Panc1 (cell line): ENCODE measurements at regions not wholly inside any gene's neighbourhood (a gene's known extent, or its start where the extent isn't known, plus 50 kb on each side); places are given as distances from the start of the nearest gene placed in this dataset.

Experiments used
- ATAC-seq: fragments of 200-7000 bp; cut with Tn5 transposase; 2 replicates; pipeline ENCODE4 v1.9.1; 2020; ENCODE audit warnings: mild to moderate bottlenecking, moderate library complexity
- BruUV-seq: library from RNA; stranded (reverse); fragments of 400-500 nt; replicated peaks from 2 replicates; lab custom pipeline; 2021; lab: Mats Ljungman, UMichigan
- CTCF ChIA-PET: fragments of 300-600 bp; sonication (Branson Sonifier 250); formaldehyde crosslinking; loops from one replicate; lab custom pipeline; 2022; ENCODE audit warnings: antibody characterized with exemption; lab: Charles Lee
- POLR2A ChIA-PET: fragments of 300-600 bp; sonication (Branson Sonifier 250); formaldehyde crosslinking; loops from one replicate; lab custom pipeline; 2022; ENCODE audit warnings: antibody characterized with exemption; lab: Charles Lee
- DNase-seq: peaks from one replicate; pipeline ENCODE4 v3.0.0-alpha.2; 2010; ENCODE audit warnings: low read depth, low spot score
- H3K27ac ChIP-seq: 2 replicates; pipeline ENCODE4 v1.5.1; 2011; ENCODE audit warnings: mild to moderate bottlenecking, low read length, inconsistent platforms
- H3K27me3 ChIP-seq: fragments of 200-500 bp; sonication (Bioruptor generic); 2 replicates; pipeline ENCODE4 v1.6.0; 2014; ENCODE audit warnings: low read length, inconsistent platforms; ENCODE audit not compliant: control insufficient read depth, insufficient read depth
- H3K36me3 ChIP-seq: fragments of 200-500 bp; sonication (Bioruptor generic); 2 replicates; pipeline ENCODE4 v1.5.1; 2014; ENCODE audit warnings: inconsistent platforms, mild to moderate bottlenecking, low read length, moderate library complexity; ENCODE audit not compliant: control insufficient read depth, insufficient read depth
- H3K4me1 ChIP-seq: 2 replicates; pipeline ENCODE4 v1.5.1; 2011; ENCODE audit warnings: inconsistent platforms, mild to moderate bottlenecking, low read length, moderate library complexity; ENCODE audit not compliant: control insufficient read depth, insufficient read depth
- H3K4me3 ChIP-seq, 2 experiments: 2 replicates each; pipeline ENCODE4 v1.5.1; 2011 to 2012; ENCODE audit warnings: low read depth in 2 of 2, low read length in 2 of 2, mild to moderate bottlenecking in 2 of 2, inconsistent platforms in 1 of 2, moderate library complexity in 1 of 2
- H3K9me3 ChIP-seq: fragments of 200-500 bp; sonication (Bioruptor generic); 2 replicates; pipeline ENCODE4 v1.5.1; 2014; ENCODE audit warnings: low read depth, mild to moderate bottlenecking, inconsistent platforms, low read length, moderate library complexity; ENCODE audit not compliant: control insufficient read depth, insufficient read depth
- POLR2AphosphoS5 ChIP-seq: IDR thresholded peaks from 2 replicates; pipeline ENCODE4 v1.6.1; 2012; ENCODE audit warnings: mild to moderate bottlenecking, low read depth, low read length, moderate library complexity
- SIN3A ChIP-seq: IDR thresholded peaks from 2 replicates; pipeline ENCODE4 v1.6.1; 2012; ENCODE audit warnings: low read depth, mild to moderate bottlenecking, low read length, moderate library complexity, borderline replicate concordance; ENCODE audit not compliant: insufficient read depth
- TCF7L2 ChIP-seq: IDR thresholded peaks from 2 replicates; pipeline ENCODE4 v1.6.1; 2011; ENCODE audit warnings: mild to moderate bottlenecking, low read depth, low read length, inconsistent platforms
- in situ Hi-C: cut with HindIII; loops from 2 replicates; pipeline ENCODE4 v1.10.0; 2016; ENCODE audit warnings: low sequenced_read_pairs, low pct_unique_long_range_greater_than_20kb
- intact Hi-C: fragments of 100-400 bp; cut with micrococcal nuclease; formaldehyde crosslinking; loops from one replicate; pipeline ENCODE4 v1.10.0; 2022; ENCODE audit not compliant: unreplicated experiment
- TF ChIP-seq, protein P1 (sequence below): fragments of 450-650 bp; IDR thresholded peaks from 2 replicates; pipeline ENCODE4 v1.5.1; 2017; ENCODE audit warnings: mild to moderate bottlenecking
- TF ChIP-seq, protein P2 (sequence below), 2 experiments: IDR thresholded peaks; 2 replicates each; pipeline ENCODE4 v1.6.1; 2011 to 2012; ENCODE audit warnings: low read depth in 2 of 2, control low read depth in 1 of 2, low read length in 1 of 2, mild to moderate bottlenecking in 1 of 2, moderate library complexity in 1 of 2; ENCODE audit not compliant: insufficient read depth in 1 of 2

DNA sequence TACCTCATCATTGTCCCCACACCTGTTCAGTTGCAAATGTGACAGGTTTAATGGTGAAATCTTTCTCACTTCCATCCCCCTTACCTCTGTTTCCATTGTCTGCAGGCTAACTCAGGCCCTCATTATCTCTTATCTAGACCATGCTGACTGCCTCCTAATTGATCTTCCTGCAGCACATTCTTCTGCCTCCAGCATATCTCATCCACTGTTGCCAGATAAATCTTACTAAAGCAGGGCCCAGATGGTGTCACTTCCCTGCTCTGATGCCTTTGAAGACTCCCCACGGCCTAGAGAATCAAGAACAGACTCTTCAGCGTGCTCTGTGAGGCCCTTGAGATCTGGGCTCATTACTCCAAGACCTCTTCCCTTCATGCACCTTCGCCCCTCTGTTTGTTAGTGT lies 230.1 kb downstream of the DUSP10 start:
- Histone ChIP-seq H3K27me3 (no peaks in the 10 kb centered on the region), H3K9me3 (no peaks in the 10 kb centered on the region; the same call in 1 of the 2 replicates), H3K27ac (no peak overlapping the region), H3K36me3 (no peaks in the 10 kb centered on the region), H3K4me3 (no peak overlapping the region), H3K4me1 (no peaks in the 10 kb centered on the region)
- in situ Hi-C loops: no loop called here
- intact Hi-C loops: no loop called here
- POLR2A ChIA-PET: no interaction called here
- BruUV-seq: no TSS peak
- no peak for TF ChIP-seq TCF7L2
- TF ChIP-seq, protein P1, sequence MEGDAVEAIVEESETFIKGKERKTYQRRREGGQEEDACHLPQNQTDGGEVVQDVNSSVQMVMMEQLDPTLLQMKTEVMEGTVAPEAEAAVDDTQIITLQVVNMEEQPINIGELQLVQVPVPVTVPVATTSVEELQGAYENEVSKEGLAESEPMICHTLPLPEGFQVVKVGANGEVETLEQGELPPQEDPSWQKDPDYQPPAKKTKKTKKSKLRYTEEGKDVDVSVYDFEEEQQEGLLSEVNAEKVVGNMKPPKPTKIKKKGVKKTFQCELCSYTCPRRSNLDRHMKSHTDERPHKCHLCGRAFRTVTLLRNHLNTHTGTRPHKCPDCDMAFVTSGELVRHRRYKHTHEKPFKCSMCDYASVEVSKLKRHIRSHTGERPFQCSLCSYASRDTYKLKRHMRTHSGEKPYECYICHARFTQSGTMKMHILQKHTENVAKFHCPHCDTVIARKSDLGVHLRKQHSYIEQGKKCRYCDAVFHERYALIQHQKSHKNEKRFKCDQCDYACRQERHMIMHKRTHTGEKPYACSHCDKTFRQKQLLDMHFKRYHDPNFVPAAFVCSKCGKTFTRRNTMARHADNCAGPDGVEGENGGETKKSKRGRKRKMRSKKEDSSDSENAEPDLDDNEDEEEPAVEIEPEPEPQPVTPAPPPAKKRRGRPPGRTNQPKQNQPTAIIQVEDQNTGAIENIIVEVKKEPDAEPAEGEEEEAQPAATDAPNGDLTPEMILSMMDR: no peak
- TF ChIP-seq, protein P2, sequence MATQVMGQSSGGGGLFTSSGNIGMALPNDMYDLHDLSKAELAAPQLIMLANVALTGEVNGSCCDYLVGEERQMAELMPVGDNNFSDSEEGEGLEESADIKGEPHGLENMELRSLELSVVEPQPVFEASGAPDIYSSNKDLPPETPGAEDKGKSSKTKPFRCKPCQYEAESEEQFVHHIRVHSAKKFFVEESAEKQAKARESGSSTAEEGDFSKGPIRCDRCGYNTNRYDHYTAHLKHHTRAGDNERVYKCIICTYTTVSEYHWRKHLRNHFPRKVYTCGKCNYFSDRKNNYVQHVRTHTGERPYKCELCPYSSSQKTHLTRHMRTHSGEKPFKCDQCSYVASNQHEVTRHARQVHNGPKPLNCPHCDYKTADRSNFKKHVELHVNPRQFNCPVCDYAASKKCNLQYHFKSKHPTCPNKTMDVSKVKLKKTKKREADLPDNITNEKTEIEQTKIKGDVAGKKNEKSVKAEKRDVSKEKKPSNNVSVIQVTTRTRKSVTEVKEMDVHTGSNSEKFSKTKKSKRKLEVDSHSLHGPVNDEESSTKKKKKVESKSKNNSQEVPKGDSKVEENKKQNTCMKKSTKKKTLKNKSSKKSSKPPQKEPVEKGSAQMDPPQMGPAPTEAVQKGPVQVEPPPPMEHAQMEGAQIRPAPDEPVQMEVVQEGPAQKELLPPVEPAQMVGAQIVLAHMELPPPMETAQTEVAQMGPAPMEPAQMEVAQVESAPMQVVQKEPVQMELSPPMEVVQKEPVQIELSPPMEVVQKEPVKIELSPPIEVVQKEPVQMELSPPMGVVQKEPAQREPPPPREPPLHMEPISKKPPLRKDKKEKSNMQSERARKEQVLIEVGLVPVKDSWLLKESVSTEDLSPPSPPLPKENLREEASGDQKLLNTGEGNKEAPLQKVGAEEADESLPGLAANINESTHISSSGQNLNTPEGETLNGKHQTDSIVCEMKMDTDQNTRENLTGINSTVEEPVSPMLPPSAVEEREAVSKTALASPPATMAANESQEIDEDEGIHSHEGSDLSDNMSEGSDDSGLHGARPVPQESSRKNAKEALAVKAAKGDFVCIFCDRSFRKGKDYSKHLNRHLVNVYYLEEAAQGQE (IDR thresholded peaks at IDR 0.05; ENCODE audit: insufficient read depth in 1 of 2, low read depth in 2 of 2, low read length in 1 of 2): no peak
- TF ChIP-seq SIN3A: no peak
- no peak for TF ChIP-seq POLR2AphosphoS5
- ATAC-seq (no peak), DNase-seq (no peak)
- CTCF ChIA-PET: no interaction called here

DNA sequence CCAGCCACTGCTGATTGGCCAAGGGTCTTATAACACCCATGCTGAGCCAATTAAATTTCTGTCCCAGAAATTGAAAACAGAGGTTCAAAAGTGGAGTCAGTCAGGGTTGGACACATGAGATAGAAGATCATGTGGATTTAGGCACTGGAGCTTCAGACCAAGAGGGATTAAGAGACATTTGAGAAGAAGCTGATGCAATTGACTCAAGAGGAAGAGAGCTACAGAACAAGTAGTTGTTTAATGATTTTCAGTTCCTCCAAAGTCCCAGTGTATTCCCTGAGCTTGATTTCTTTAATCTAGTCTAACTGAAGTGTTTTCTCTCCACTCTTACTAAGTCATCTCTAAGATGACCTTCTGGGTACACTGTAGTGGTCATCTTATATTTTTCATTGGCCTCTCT lies 227.1 kb downstream of the DUSP10 start:
- in situ Hi-C loops: no loop called here
- ATAC-seq (no peak), DNase-seq (no peak)
- Histone ChIP-seq H3K27ac (no peak overlapping the region), H3K4me3 (no peak overlapping the region), H3K4me1 (no peaks in the 10 kb centered on the region), H3K27me3 (no peaks in the 10 kb centered on the region), H3K36me3 (no peaks in the 10 kb centered on the region), H3K9me3 (no peaks in the 10 kb centered on the region; the same call in 1 of the 2 replicates)
- intact Hi-C loops: no loop called here
- no TSS peak for BruUV-seq
- POLR2A ChIA-PET: no interaction called here
- CTCF ChIA-PET: no interaction called here
- TF ChIP-seq, protein P2 (IDR thresholded peaks at IDR 0.05; ENCODE audit: insufficient read depth in 1 of 2, low read depth in 2 of 2, low read length in 1 of 2): no peak
- no peak for TF ChIP-seq TCF7L2
